22Rv1 (cell line): ENCODE measurements at regions not wholly inside any gene's neighbourhood (a gene's known extent, or its start where the extent isn't known, plus 50 kb on each side); places are given as distances from the start of the nearest gene placed in this dataset.

Experiments used
- CTCF ChIP-seq: fragments of 450-650 bp; IDR thresholded peaks from 2 replicates; pipeline ENCODE4 v1.5.1; 2017; ENCODE audit warnings: mild to moderate bottlenecking
- ZFX ChIP-seq: fragments of 450-650 bp; IDR thresholded peaks from 2 replicates; pipeline ENCODE4 v1.6.1; 2017; ENCODE audit warnings: antibody characterized with exemption, borderline replicate concordance

GRCh38 chr2:172155752-172156151 lies 53.1 kb upstream of the DLX2 start:
- no peak for TF ChIP-seq CTCF
- TF ChIP-seq ZFX = no peak
